Liver (tissue), 8 donors: ENCODE measurements at regions not wholly inside any gene's neighbourhood (a gene's known extent, or its start where the extent isn't known, plus 50 kb on each side); places are given as distances from the start of the nearest gene placed in this dataset.

Experiments used
- DNase-seq: peaks from one replicate; pipeline ENCODE4 v3.0.0-alpha.2; 2017; ENCODE audit warnings: low spot score
- H3K27ac ChIP-seq, 2 donors: one replicate each; pipeline ENCODE4 v1.7.0; 2013; ENCODE audit warnings: inconsistent platforms in 2 of 2, low read length in 2 of 2, control low read depth in 1 of 2, low read depth in 1 of 2, mild to moderate bottlenecking in 1 of 2
- H3K27me3 ChIP-seq, 4 donors: one replicate each; pipeline versions ENCODE4 v1.6.1 to v1.7.0; 2013; ENCODE audit warnings: low read length in 3 of 4, inconsistent platforms in 1 of 4, mild to moderate bottlenecking in 1 of 4, moderate library complexity in 1 of 4; ENCODE audit not compliant: control insufficient read depth in 4 of 4, insufficient read depth in 4 of 4
- H3K36me3 ChIP-seq, 4 donors: one replicate each; pipeline versions ENCODE4 v1.6.1 to v1.7.0; 2013; ENCODE audit warnings: low read length in 3 of 4, mild to moderate bottlenecking in 3 of 4, low read depth in 1 of 4, moderate library complexity in 1 of 4; ENCODE audit not compliant: control insufficient read depth in 4 of 4, insufficient read depth in 3 of 4
- H3K4me1 ChIP-seq, 4 donors: one replicate each; pipeline versions ENCODE4 v1.6.1 to v1.7.0; 2013; ENCODE audit warnings: low read length in 3 of 4, mild to moderate bottlenecking in 3 of 4, moderate library complexity in 1 of 4; ENCODE audit not compliant: control insufficient read depth in 4 of 4, insufficient read depth in 4 of 4
- H3K4me3 ChIP-seq, 3 donors: one replicate each; pipeline versions ENCODE4 v1.6.1 to v1.7.0; 2013; ENCODE audit warnings: low read length in 3 of 3, control low read depth in 1 of 3, low read depth in 1 of 3, mild to moderate bottlenecking in 1 of 3
- H3K9ac ChIP-seq, 2 donors: one replicate each; pipeline ENCODE4 v1.7.0; 2013; ENCODE audit warnings: low read length in 2 of 2, mild to moderate bottlenecking in 2 of 2, moderate library complexity in 2 of 2, control low read depth in 1 of 2, low read depth in 1 of 2
- H3K9me3 ChIP-seq, 4 donors: one replicate each; pipeline versions ENCODE4 v1.6.1 to v1.7.0; 2013; ENCODE audit warnings: low read length in 3 of 4; ENCODE audit not compliant: control insufficient read depth in 4 of 4
- ATF3 ChIP-seq: IDR thresholded peaks from 2 replicates; pipeline ENCODE4 v1.6.1; 2016; ENCODE audit warnings: antibody characterized with exemption
- CTCF ChIP-seq: fragments of 150-350 bp; IDR thresholded peaks from 2 replicates; pipeline ENCODE4 v1.5.1; 2017; ENCODE audit warnings: improper control_type of control experiment, low read depth, low read length; ENCODE audit not compliant: missing input control
- EGR1 ChIP-seq, 2 donors: IDR thresholded peaks; 2 replicates each; pipeline ENCODE4 v1.6.1; 2016 to 2018; ENCODE audit warnings: antibody characterized with exemption in 2 of 2, low read depth in 2 of 2
- HNF4A ChIP-seq, 2 donors: conservative IDR thresholded peaks; 2 replicates each; pipeline ENCODE4 v1.6.1; 2016; ENCODE audit warnings: antibody characterized with exemption in 2 of 2, mild to moderate bottlenecking in 2 of 2
- HNF4G ChIP-seq: IDR thresholded peaks from 2 replicates; pipeline ENCODE4 v1.6.1; 2016; ENCODE audit warnings: antibody characterized with exemption
- JUND ChIP-seq, 2 donors: IDR thresholded peaks; 2 replicates each; pipeline ENCODE4 v1.6.1; 2016; ENCODE audit warnings: antibody characterized with exemption in 2 of 2
- NR2F2 ChIP-seq: IDR thresholded peaks from 2 replicates; pipeline ENCODE4 v1.6.1; 2016; ENCODE audit warnings: antibody characterized with exemption
- RAD21 ChIP-seq, 2 donors: IDR thresholded peaks; 2 replicates each; pipeline ENCODE4 v1.6.1; 2016; ENCODE audit warnings: antibody characterized with exemption in 2 of 2, mild to moderate bottlenecking in 2 of 2
- YY1 ChIP-seq: IDR thresholded peaks from 2 replicates; pipeline ENCODE4 v1.6.1; 2016; ENCODE audit warnings: antibody characterized with exemption, mild to moderate bottlenecking
- ZBTB33 ChIP-seq: IDR thresholded peaks from 2 replicates; pipeline ENCODE4 v1.6.1; 2016; ENCODE audit warnings: antibody characterized with exemption
- WGBS: extraction: QIAGEN DNeasy Blood & Tissue Kit; methylation state at CpG from one replicate; pipeline ENCODE4 v1.1.7; 2013; 5-methylcytosine and 5-hydroxymethylcytosine counted together
- donor health status: healthy.
- donor health status: healthy.
- donor health status: healthy.
- donor health status: healthy.
- donor health status: healthy.

- 96% methylated on average over 3 of the region's 3 CpGs for WGBS
- DNase-seq = no peak
Measured at GRCh38 chr1:222004034-222004433, 262.1 kb upstream of the DUSP10 start.

GRCh38 chr1:222002503-222002902, 260.6 kb upstream of the DUSP10 start:
- Histone ChIP-seq H3K9ac (no peak overlapping the region), H3K36me3 (no peaks in the 10 kb centered on the region), H3K4me1 (peaks cover 3 to 9% (median 7%) of the 10 kb centered on the region in 4 donors), H3K9me3 (no peaks in the 10 kb centered on the region), H3K27ac (no peak overlapping the region), H3K27me3 (no peaks in the 10 kb centered on the region), H3K4me3 (no peak overlapping the region)
- TF ChIP-seq CTCF = no peak
- WGBS = 92% methylated on average over 1 of the region's 1 CpG
- DNase-seq = no peak

More at GRCh38 chr1:222004034-222004433, 262.1 kb upstream of the DUSP10 start:
- Histone ChIP-seq H3K4me1 (peaks cover 4 to 17% (median 8%) of the 10 kb centered on the region in 4 donors), H3K9me3 (no peaks in the 10 kb centered on the region), H3K36me3 (no peaks in the 10 kb centered on the region), H3K27me3 (no peaks in the 10 kb centered on the region), H3K27ac (no peak overlapping the region), H3K9ac (no peak overlapping the region), H3K4me3 (no peak overlapping the region)
- TF ChIP-seq HNF4A (conservative IDR thresholded peaks at IDR 0.05) (no peak), HNF4G (no peak), NR2F2 (no peak), ATF3 (no peak), CTCF (no peak), JUND (IDR thresholded peaks at IDR 0.05) (no peak), ZBTB33 (no peak), EGR1 (IDR thresholded peaks at IDR 0.05; ENCODE audit: low read depth in 2 of 2) (no peak)

- Histone ChIP-seq H3K9ac (no peak overlapping the region), H3K4me1 (no peaks in the 10 kb centered on the region), H3K27ac (no peak overlapping the region), H3K9me3 (no peaks in the 10 kb centered on the region), H3K4me3 (no peak overlapping the region), H3K36me3 (no peaks in the 10 kb centered on the region), H3K27me3 (no peaks in the 10 kb centered on the region)
- WGBS = 95% methylated on average over 3 of the region's 3 CpGs
- TF ChIP-seq YY1 (no peak), ATF3 (no peak), RAD21 (IDR thresholded peaks at IDR 0.05) (no peak), JUND (IDR thresholded peaks at IDR 0.05) (no peak)
- DNase-seq = no peak
Measured at GRCh38 chr1:222000131-222000530, 258.2 kb upstream of the DUSP10 start.
